WTC11 (cell line): ENCODE measurements at regions not wholly inside any gene's neighbourhood (a gene's known extent, or its start where the extent isn't known, plus 50 kb on each side); places are given as distances from the start of the nearest gene placed in this dataset.

Source experiments
- FOXP1 ChIP-seq: sonication (generic); formaldehyde crosslinking; IDR thresholded peaks from 2 replicates; pipeline ENCODE4 v1.8.0; 2022; ENCODE audit warnings: missing genetic modification reagents, mild to moderate bottlenecking, moderate library complexity, borderline replicate concordance
- TP53 ChIP-seq: sonication (generic); formaldehyde crosslinking; IDR thresholded peaks from 2 replicates; pipeline ENCODE4 v1.8.1; 2023; ENCODE audit warnings: mild to moderate bottlenecking, missing genetic modification reagents
- TF ChIP-seq, protein P1 (sequence below): sonication (generic); formaldehyde crosslinking; conservative IDR thresholded peaks from 2 replicates; pipeline ENCODE4 v1.8.1; 2022; ENCODE audit warnings: mild to moderate bottlenecking, missing genetic modification reagents
- TF ChIP-seq, protein P2 (sequence below): fragments of 200-600 bp; IDR thresholded peaks from 2 replicates; pipeline ENCODE4 v1.8.0; 2022; ENCODE audit warnings: antibody characterized with exemption

DNA sequence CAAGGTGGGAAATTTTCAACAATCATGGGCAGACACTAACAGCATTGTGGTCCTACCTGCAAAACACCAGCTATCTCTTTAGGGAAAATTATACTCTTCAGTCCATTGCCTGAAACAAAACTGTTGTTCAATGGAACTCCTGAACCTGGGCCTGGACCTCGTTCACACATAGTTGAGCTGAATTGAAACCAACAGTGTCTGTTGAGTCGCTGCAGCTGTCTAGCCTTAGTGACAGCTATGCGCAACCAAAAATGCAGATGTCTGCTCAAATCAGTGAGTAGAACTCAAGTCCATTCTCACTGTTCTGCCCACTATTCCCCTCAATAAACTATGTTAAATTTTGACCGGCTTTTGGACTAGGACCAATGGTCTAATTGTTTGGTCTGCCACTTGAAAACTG, 286.2 kb downstream of the TFAP2A start:
- TF ChIP-seq, protein P1, sequence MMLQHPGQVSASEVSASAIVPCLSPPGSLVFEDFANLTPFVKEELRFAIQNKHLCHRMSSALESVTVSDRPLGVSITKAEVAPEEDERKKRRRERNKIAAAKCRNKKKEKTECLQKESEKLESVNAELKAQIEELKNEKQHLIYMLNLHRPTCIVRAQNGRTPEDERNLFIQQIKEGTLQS, result no peak
- TF ChIP-seq, protein P2, sequence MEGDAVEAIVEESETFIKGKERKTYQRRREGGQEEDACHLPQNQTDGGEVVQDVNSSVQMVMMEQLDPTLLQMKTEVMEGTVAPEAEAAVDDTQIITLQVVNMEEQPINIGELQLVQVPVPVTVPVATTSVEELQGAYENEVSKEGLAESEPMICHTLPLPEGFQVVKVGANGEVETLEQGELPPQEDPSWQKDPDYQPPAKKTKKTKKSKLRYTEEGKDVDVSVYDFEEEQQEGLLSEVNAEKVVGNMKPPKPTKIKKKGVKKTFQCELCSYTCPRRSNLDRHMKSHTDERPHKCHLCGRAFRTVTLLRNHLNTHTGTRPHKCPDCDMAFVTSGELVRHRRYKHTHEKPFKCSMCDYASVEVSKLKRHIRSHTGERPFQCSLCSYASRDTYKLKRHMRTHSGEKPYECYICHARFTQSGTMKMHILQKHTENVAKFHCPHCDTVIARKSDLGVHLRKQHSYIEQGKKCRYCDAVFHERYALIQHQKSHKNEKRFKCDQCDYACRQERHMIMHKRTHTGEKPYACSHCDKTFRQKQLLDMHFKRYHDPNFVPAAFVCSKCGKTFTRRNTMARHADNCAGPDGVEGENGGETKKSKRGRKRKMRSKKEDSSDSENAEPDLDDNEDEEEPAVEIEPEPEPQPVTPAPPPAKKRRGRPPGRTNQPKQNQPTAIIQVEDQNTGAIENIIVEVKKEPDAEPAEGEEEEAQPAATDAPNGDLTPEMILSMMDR, result no peak
- no peak for TF ChIP-seq FOXP1 (CRISPR knock-in tag)
- no peak for TF ChIP-seq TP53 (CRISPR knock-in tag)
